GM21423 (cell line): ENCODE measurements at regions not wholly inside any gene's neighbourhood (a gene's known extent, or its start where the extent isn't known, plus 50 kb on each side); places are given as distances from the start of the nearest gene placed in this dataset.

Experiments
- ATAC-seq: cut with Tn5 transposase; IDR thresholded peaks from one replicate; pipeline ENCODE4 v1.9.1; 2021; ENCODE audit warnings: mild to moderate bottlenecking, moderate library complexity; ENCODE audit not compliant: unreplicated experiment

DNA sequence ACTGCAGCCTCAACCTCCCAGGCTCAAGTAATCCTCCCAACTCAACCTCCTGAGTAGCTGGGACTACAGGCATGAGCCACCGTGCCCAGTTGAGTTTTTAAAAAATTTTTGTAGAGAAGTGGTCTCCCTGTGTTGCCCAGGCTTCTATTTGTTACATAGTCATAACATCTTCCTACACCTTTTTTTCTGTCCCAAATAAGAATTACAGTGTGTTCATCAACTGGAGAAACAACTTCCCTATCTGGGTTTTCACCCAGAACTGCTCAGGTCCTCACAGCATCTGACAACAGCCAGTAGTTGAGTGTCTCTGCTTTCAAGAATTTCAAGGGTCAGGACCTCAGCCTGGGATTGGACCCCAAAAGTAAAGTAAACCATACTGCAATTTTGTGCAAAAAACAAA lies 235.2 kb upstream of the AMIGO2 start:
- no peak for ATAC-seq

DNA sequence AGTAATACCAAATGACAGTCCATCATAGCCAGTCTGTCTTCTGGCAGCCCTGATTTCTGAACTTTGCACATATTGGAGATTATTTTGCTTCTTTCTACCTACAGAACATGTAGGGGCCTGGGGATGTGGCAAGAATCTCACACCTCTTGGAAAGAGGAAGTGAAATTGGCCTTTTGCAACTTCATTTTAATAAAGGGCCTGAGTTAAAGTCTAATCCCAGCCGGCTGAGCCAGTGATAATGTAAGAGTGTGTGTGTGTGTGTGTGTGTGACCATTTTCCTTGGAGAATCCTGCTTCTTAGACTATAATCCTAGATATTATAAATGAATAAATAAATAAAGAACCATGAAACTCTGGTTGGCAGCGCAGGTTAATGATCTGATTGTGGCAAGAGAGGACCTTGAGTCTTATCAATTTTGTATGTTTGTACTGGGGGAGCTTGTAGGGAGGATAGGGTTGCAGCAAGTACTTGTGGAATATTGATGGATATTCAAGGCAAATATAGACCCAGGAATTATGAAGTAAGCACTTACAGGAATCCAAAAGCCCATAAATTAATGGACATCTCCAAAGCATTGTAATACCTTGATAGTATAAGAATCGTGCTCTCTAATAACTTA lies 233.2 kb upstream of the AMIGO2 start:
- peak; percentile 91 for ATAC-seq

GRCh38 chr12:47312147-47312546 lies 232.4 kb upstream of the AMIGO2 start:
- ATAC-seq, result no peak

GRCh38 chr12:47311568-47311967 lies 231.8 kb upstream of the AMIGO2 start:
- ATAC-seq, result no peak

DNA sequence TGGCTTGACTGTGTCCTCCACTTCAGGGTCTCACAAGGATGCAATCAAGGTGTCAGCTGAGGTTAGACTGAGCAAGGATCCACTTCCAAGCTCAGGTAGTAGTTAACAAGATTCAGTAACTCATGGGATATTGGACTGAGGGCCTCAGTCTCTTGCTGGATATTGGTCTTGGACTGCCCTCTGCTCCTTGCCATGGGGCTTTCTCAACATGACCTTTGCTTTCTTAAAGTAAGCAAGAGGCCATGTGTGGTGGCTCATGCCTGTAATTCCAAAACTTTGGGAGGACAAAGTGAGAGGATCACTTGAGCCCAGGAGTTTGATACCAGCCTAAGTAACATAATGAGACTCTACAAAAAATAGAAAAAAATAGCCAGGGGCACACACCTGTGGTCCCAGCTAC lies 231.3 kb upstream of the AMIGO2 start:
- ATAC-seq, result no peak

DNA sequence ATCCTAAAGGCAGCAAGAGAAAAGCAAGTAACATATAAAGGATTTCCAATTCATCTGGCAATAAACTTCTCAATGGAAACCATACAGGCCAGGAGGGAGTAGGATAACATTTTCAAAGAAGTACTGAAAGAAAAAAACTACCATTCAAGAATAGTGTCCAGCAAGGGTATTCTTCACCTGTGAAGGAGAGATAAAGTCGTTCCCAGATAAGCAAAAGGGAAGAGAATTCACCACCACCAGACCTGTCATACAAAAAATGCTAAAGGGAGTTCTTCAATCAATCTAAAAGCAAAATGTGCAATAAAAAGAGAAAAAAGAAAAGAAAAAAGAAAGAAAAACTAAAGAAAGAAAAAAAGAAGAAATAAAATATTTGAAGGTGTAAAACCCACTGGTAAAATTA lies 228.9 kb upstream of the AMIGO2 start:
- no peak for ATAC-seq

GRCh38 chr12:47307680-47308399 lies 228.1 kb upstream of the AMIGO2 start:
- peak; percentile 76 for ATAC-seq

DNA sequence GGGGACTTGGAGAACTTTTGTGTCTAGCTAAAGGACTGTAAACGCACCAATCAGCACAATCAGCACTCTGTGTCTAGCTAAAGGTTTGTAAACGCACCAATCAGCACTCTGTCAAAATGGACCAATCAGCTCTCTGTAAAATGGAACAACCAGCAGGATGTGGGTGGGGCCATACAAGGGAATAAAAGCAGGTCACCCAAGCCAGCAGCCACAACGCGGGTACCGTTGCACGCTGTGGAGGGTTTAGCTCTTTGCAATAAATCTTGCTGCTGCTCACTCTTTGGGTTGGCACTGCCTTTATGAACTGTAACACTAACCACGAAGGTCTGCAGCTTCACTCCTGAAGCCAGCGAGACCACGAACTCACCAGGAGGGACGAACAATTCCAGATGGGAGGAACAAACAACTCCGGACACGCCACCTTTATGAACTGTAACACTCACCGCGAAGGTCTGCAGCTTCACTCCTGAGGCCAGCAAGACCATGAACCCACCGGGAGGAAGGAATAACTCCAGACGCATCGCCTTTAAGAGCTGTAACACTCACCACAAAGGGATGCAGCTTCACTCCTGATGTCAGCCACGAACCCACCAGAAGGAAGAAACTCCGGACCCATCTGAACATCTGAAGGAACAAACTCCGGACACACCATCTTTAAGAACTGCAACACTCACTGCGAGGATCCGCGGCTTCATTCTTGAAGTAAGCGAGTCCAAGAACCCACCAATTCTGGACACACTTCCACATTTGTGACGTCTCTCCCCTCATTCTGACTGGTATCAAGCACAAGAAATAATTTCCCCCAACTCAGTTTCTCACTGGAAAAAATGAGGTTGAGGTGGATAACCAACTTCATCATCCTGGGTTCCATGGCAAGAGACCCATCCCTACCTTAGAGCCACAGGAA lies 227.3 kb upstream of the AMIGO2 start:
- peak; percentile 16 for ATAC-seq

- ATAC-seq, result no peak
These were observed 226.4 kb upstream of the AMIGO2 start for GRCh38 chr12:47306130-47306529.

DNA sequence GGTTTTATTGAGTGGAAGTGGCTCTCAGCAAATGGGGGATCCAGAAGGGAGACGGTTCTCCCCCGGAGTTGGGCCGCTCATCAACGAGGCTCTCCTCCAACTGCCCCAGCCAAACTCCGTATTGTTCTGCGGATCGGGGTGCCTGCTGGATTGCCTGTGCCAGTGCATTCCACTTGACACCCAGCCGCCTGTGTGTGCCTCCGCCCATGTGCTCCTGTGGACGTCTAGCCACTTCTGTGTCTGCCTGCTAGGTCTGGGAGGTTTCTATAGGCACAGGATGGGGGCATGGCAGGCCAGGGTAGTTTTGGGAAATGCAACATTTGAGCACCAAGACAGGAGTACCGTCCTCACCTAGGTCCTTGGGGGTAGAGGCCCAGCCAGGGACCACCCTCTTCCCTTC lies 225.7 kb upstream of the AMIGO2 start:
- ATAC-seq, result no peak

DNA sequence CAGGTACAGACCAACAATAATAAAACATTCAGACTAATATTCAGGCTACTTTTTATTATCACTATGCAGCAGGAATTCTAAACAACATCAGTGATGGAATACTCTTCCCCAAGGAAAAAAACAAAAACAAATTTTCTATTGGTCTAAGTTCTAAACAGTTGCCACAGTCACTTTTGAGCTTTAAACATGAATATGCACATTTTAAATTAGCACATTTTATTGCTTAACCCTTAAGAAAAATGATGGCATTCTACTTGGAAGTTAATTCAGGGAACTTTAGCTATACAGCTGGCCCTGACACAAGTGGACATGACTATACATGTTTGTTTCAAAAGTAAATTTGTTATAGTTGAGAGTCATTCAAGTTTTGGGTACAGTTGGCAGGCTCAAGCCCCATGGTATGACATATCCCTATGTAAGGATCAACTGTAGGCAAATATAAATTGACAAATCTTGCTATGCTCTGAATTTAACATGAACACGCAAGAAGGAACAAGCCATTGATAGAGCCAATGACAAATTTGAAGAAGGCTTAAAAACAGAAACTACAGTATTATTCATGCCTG lies 224.3 kb upstream of the AMIGO2 start:
- no peak for ATAC-seq

GRCh38 chr12:47303207-47303606 lies 223.4 kb upstream of the AMIGO2 start:
- ATAC-seq, result no peak

GRCh38 chr12:47302111-47302671 lies 222.4 kb upstream of the AMIGO2 start:
- peak; percentile 81 for ATAC-seq

- no peak for ATAC-seq
These were observed 219.8 kb upstream of the AMIGO2 start for GRCh38 chr12:47299586-47299985.

- no peak for ATAC-seq
These were observed 218.2 kb upstream of the AMIGO2 start for GRCh38 chr12:47297993-47298392.

DNA sequence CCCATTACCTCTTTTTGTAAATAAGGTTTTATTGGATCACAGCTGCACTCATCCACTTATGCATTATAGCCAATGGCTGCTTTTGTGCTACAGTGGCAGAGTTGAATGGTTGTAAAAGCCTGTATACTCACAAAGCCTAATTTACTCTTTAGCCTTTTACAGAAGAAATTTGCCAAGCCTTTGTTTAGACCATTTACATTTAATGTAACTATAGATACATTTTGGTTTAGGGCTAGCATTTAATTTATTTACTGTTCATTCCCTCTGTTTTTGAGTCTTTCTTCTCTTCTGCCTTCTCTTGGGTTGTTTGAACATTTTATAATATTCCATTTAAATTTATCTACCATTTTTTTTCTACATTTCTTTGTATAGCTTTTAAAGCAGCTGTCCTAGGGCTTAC lies 217.1 kb upstream of the AMIGO2 start:
- no peak for ATAC-seq

DNA sequence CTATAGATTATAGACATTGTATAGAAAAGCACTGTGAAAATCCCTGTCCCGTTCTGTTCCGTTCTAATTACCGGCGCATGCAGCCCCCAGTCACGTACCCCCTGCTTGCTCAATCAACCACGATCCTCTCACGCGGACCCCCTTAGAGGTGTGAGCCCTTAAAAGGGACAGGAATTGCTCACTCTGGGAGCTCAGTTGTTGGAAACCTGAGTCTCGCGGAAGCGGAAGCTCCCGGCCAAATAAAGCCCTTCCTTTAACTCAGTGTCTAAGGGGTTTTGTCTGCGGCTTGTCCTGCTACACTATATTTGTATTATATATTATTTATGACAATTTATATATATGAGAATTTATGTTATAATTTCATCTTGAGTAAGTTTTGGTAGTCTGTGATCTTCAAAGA lies 213.6 kb upstream of the AMIGO2 start:
- ATAC-seq, result no peak

GRCh38 chr12:47286676-47287075 lies 206.9 kb upstream of the AMIGO2 start:
- ATAC-seq, result no peak
